ENCODE measurements at regions not wholly inside any gene's neighbourhood (a gene's known extent, or its start where the extent isn't known, plus 50 kb on each side); places are given as distances from the start of the nearest gene placed in this dataset.

DNA sequence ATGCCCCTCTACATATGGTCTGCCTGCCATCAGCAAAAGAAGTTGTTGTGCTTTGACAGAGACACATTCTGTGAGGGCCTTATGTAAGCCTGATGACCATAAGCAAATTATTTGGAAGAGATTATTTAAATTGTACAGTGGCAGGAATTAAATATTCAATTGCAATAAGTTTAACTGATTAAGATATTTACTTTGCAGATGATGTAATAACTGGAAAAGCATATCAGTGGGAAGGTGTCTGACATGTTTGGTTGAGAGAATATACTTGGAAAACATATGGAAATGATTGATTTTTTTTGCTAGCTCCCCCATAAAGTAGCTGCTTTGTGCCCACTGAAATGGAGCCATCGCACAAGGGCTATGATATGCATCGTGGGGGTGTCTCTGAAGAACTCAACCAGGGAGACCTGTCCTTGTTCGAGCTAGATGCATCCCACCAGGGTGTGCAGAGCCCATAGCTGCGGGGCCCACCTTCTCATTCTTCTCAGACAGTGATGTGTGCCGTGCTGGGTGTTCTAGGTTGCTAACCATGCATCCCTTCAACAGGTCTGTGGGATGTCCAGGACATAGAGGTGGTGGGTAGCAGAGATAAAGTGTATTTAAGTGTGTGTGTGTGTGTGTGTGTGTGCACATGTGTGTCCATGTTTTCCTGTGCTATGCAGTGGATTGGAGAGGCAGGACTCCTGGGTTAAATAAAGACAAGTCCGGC, 90.4 kb upstream of the PARD3B start:
- TF ChIP-seq POLR2AphosphoS5 (IDR thresholded peaks at IDR 0.05; ENCODE audit: low read depth, low read length) (no peak), FOSL1 (IDR thresholded peaks at IDR 0.05; ENCODE audit: low read depth) (no peak), SRF (IDR thresholded peaks at IDR 0.05; ENCODE audit: low read depth) (no peak), EZH2 (IDR thresholded peaks at IDR 0.05) (no peak), POLR2A (IDR thresholded peaks at IDR 0.05; ENCODE audit: borderline replicate concordance, extremely low read depth, insufficient read depth, insufficient read length) (no peak), ZNF274 (IDR thresholded peaks at IDR 0.05; ENCODE audit: low read depth, low read length) (no peak), JUND (IDR thresholded peaks at IDR 0.05) (no peak)
- TF ChIP-seq, protein P1, sequence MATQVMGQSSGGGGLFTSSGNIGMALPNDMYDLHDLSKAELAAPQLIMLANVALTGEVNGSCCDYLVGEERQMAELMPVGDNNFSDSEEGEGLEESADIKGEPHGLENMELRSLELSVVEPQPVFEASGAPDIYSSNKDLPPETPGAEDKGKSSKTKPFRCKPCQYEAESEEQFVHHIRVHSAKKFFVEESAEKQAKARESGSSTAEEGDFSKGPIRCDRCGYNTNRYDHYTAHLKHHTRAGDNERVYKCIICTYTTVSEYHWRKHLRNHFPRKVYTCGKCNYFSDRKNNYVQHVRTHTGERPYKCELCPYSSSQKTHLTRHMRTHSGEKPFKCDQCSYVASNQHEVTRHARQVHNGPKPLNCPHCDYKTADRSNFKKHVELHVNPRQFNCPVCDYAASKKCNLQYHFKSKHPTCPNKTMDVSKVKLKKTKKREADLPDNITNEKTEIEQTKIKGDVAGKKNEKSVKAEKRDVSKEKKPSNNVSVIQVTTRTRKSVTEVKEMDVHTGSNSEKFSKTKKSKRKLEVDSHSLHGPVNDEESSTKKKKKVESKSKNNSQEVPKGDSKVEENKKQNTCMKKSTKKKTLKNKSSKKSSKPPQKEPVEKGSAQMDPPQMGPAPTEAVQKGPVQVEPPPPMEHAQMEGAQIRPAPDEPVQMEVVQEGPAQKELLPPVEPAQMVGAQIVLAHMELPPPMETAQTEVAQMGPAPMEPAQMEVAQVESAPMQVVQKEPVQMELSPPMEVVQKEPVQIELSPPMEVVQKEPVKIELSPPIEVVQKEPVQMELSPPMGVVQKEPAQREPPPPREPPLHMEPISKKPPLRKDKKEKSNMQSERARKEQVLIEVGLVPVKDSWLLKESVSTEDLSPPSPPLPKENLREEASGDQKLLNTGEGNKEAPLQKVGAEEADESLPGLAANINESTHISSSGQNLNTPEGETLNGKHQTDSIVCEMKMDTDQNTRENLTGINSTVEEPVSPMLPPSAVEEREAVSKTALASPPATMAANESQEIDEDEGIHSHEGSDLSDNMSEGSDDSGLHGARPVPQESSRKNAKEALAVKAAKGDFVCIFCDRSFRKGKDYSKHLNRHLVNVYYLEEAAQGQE (IDR thresholded peaks at IDR 0.05; ENCODE audit: low read depth) = no peak
- TF ChIP-seq, protein P2, sequence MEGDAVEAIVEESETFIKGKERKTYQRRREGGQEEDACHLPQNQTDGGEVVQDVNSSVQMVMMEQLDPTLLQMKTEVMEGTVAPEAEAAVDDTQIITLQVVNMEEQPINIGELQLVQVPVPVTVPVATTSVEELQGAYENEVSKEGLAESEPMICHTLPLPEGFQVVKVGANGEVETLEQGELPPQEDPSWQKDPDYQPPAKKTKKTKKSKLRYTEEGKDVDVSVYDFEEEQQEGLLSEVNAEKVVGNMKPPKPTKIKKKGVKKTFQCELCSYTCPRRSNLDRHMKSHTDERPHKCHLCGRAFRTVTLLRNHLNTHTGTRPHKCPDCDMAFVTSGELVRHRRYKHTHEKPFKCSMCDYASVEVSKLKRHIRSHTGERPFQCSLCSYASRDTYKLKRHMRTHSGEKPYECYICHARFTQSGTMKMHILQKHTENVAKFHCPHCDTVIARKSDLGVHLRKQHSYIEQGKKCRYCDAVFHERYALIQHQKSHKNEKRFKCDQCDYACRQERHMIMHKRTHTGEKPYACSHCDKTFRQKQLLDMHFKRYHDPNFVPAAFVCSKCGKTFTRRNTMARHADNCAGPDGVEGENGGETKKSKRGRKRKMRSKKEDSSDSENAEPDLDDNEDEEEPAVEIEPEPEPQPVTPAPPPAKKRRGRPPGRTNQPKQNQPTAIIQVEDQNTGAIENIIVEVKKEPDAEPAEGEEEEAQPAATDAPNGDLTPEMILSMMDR (IDR thresholded peaks at IDR 0.05 in 2 of 3, conservative IDR thresholded peaks at IDR 0.05 in 1 of 3; ENCODE audit: borderline replicate concordance in 1 of 3, insufficient read depth in 1 of 3, low read depth in 2 of 3, low read length in 2 of 3) = no peak
- TF ChIP-seq, protein P3, sequence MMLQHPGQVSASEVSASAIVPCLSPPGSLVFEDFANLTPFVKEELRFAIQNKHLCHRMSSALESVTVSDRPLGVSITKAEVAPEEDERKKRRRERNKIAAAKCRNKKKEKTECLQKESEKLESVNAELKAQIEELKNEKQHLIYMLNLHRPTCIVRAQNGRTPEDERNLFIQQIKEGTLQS (IDR thresholded peaks at IDR 0.05) = no peak
- TF ChIP-seq, protein P4, sequence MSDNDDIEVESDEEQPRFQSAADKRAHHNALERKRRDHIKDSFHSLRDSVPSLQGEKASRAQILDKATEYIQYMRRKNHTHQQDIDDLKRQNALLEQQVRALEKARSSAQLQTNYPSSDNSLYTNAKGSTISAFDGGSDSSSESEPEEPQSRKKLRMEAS (IDR thresholded peaks at IDR 0.05) = no peak
